Prostate gland (tissue), 2 donors: ENCODE measurements at regions not wholly inside any gene's neighbourhood (a gene's known extent, or its start where the extent isn't known, plus 50 kb on each side); places are given as distances from the start of the nearest gene placed in this dataset.

Source experiments
- CTCF ChIP-seq, 4 experiments: fragments of 200-600 bp in 2 of 4; fragments of 450-650 bp in 2 of 4; sonication (generic) in 2 of 4; IDR thresholded peaks; 1 replicate in 3 of 4; 2 replicates in 1 of 4; pipeline ENCODE4 v1.5.1; 2016 to 2019; ENCODE audit warnings: antibody characterized with exemption in 4 of 4, mild to moderate bottlenecking in 2 of 4, moderate library complexity in 2 of 4
- POLR2A ChIP-seq: fragments of 450-650 bp; IDR thresholded peaks from one replicate; pipeline ENCODE4 v1.6.1; 2016; ENCODE audit warnings: antibody characterized with exemption, mild to moderate bottlenecking
- POLR2AphosphoS5 ChIP-seq: sonication (generic); formaldehyde crosslinking; IDR thresholded peaks from one replicate; pipeline ENCODE4 v1.6.1; 2017; ENCODE audit warnings: antibody characterized with exemption

- no peak for TF ChIP-seq POLR2A
- no peak for TF ChIP-seq CTCF (IDR thresholded peaks at IDR 0.05)
- TF ChIP-seq POLR2AphosphoS5: no peak
Measured at GRCh38 chr5:96565582-96566265, 96.5 kb upstream of the CAST start.
